Activated CD4-positive, alpha-beta T cell treated with anti-CD3 and anti-CD28 coated beads, Interleukin-2, amount 10 ng/mL, durations not matched to agents 7 days and 5 days (primary cell): ENCODE measurements at regions not wholly inside any gene's neighbourhood (a gene's known extent, or its start where the extent isn't known, plus 50 kb on each side); places are given as distances from the start of the nearest gene placed in this dataset.

Experiments used
- CTCF ChIA-PET: fragments of 350-600 bp; sonication (Branson Sonifier 250); formaldehyde crosslinking; loops from one replicate; lab custom pipeline; 2021; ENCODE audit warnings: antibody characterized with exemption; lab: Charles Lee
- POLR2A ChIA-PET: fragments of 350-600 bp; sonication (Branson Sonifier 250); formaldehyde crosslinking; loops from one replicate; lab custom pipeline; 2021; ENCODE audit warnings: antibody characterized with exemption; lab: Charles Lee
- DNase-seq: peaks from one replicate; pipeline ENCODE4 v3.0.0-alpha.2; 2020
- H3K27ac Mint-ChIP-seq: one replicate; pipeline ENCODE4 v1.8.0; 2021; ENCODE audit warnings: mild to moderate bottlenecking, moderate library complexity, mixed read lengths
- H3K27me3 Mint-ChIP-seq: one replicate; pipeline ENCODE4 v1.8.0; 2021; ENCODE audit warnings: mixed read lengths
- H3K36me3 Mint-ChIP-seq: one replicate; pipeline ENCODE4 v1.8.0; 2021; ENCODE audit warnings: low read depth, mixed read lengths
- H3K4me1 Mint-ChIP-seq: one replicate; pipeline ENCODE4 v1.8.0; 2021; ENCODE audit warnings: mixed read lengths
- H3K4me3 Mint-ChIP-seq: one replicate; pipeline ENCODE4 v1.8.0; 2021; ENCODE audit warnings: mild to moderate bottlenecking, moderate library complexity, mixed read lengths
- H3K9me3 Mint-ChIP-seq: one replicate; pipeline ENCODE4 v1.8.0; 2021; ENCODE audit warnings: mixed read lengths

- Mint-ChIP-seq H3K27ac (no peak overlapping the region), H3K4me1 (no peaks in the 10 kb centered on the region), H3K4me3 (no peak overlapping the region)
Measured at GRCh38 chr2:15773846-15774245, 166.5 kb upstream of the MYCN start.

GRCh38 chr2:15775753-15776628 lies 164.4 kb upstream of the MYCN start:
- no peak overlapping the region for H3K4me3 Mint-ChIP-seq
- no peaks in the 10 kb centered on the region for H3K4me1 Mint-ChIP-seq
- no peak for DNase-seq
- H3K36me3 Mint-ChIP-seq: no peaks in the 10 kb centered on the region
- no peaks in the 10 kb centered on the region for H3K27me3 Mint-ChIP-seq
- H3K27ac Mint-ChIP-seq: no peak overlapping the region
- no peaks in the 10 kb centered on the region for H3K9me3 Mint-ChIP-seq
- CTCF ChIA-PET: no interaction called here
- POLR2A ChIA-PET: no interaction called here

More at GRCh38 chr2:15773846-15774245, 166.5 kb upstream of the MYCN start:
- ChIA-PET POLR2A (no interaction called here), CTCF (no interaction called here)
- Mint-ChIP-seq H3K36me3 (no peaks in the 10 kb centered on the region), H3K27me3 (no peaks in the 10 kb centered on the region), H3K9me3 (no peaks in the 10 kb centered on the region)
- DNase-seq: no peak

GRCh38 chr2:15776629-15776919 lies 163.8 kb upstream of the MYCN start:
- ChIA-PET CTCF (no interaction called here), POLR2A (no interaction called here)
- no peaks in the 10 kb centered on the region for H3K4me1 Mint-ChIP-seq
- H3K4me3 Mint-ChIP-seq: no peak overlapping the region
- DNase-seq: no peak
- no peaks in the 10 kb centered on the region for H3K9me3 Mint-ChIP-seq
- H3K27me3 Mint-ChIP-seq: no peaks in the 10 kb centered on the region
- H3K36me3 Mint-ChIP-seq: no peaks in the 10 kb centered on the region
- H3K27ac Mint-ChIP-seq: no peak overlapping the region

GRCh38 chr2:15776992-15777702 lies 163.2 kb upstream of the MYCN start:
- Mint-ChIP-seq H3K4me3 (no peak overlapping the region), H3K36me3 (no peaks in the 10 kb centered on the region), H3K27me3 (no peaks in the 10 kb centered on the region), H3K9me3 (no peaks in the 10 kb centered on the region), H3K4me1 (no peaks in the 10 kb centered on the region), H3K27ac (no peak overlapping the region)
- CTCF ChIA-PET: no interaction called here
- no peak for DNase-seq
- POLR2A ChIA-PET: no interaction called here

GRCh38 chr2:15777795-15778371 lies 162.5 kb upstream of the MYCN start:
- H3K9me3 Mint-ChIP-seq: no peaks in the 10 kb centered on the region
- no peak overlapping the region for H3K27ac Mint-ChIP-seq
- POLR2A ChIA-PET: no interaction called here
- H3K4me1 Mint-ChIP-seq: no peaks in the 10 kb centered on the region
- H3K36me3 Mint-ChIP-seq: no peaks in the 10 kb centered on the region
- DNase-seq: no peak
- H3K4me3 Mint-ChIP-seq: no peak overlapping the region
- H3K27me3 Mint-ChIP-seq: no peaks in the 10 kb centered on the region
- CTCF ChIA-PET: no interaction called here

GRCh38 chr2:15778529-15779219 lies 161.7 kb upstream of the MYCN start:
- H3K4me1 Mint-ChIP-seq: no peaks in the 10 kb centered on the region
- ChIA-PET CTCF (no interaction called here), POLR2A (no interaction called here)
- no peak overlapping the region for H3K27ac Mint-ChIP-seq
- H3K36me3 Mint-ChIP-seq: no peaks in the 10 kb centered on the region
- no peak overlapping the region for H3K4me3 Mint-ChIP-seq
- no peaks in the 10 kb centered on the region for H3K27me3 Mint-ChIP-seq
- no peaks in the 10 kb centered on the region for H3K9me3 Mint-ChIP-seq
- no peak for DNase-seq

GRCh38 chr2:15779381-15780041 lies 160.8 kb upstream of the MYCN start:
- Mint-ChIP-seq H3K27me3 (no peaks in the 10 kb centered on the region), H3K36me3 (no peaks in the 10 kb centered on the region), H3K9me3 (no peaks in the 10 kb centered on the region), H3K4me3 (no peak overlapping the region), H3K4me1 (no peaks in the 10 kb centered on the region), H3K27ac (no peak overlapping the region)
- ChIA-PET CTCF (no interaction called here), POLR2A (no interaction called here)
- no peak for DNase-seq

- POLR2A ChIA-PET: no interaction called here
Measured at GRCh38 chr2:15780234-15780633, 160.1 kb upstream of the MYCN start.

GRCh38 chr2:15780912-15781574 lies 159.3 kb upstream of the MYCN start:
- CTCF ChIA-PET: no interaction called here
- Mint-ChIP-seq H3K9me3 (no peaks in the 10 kb centered on the region), H3K4me3 (no peak overlapping the region), H3K27me3 (no peaks in the 10 kb centered on the region), H3K36me3 (no peaks in the 10 kb centered on the region), H3K27ac (no peak overlapping the region), H3K4me1 (no peaks in the 10 kb centered on the region)
- no peak for DNase-seq
- POLR2A ChIA-PET: no interaction called here

More at GRCh38 chr2:15780234-15780633, 160.1 kb upstream of the MYCN start:
- H3K4me3 Mint-ChIP-seq: no peak overlapping the region
- no peaks in the 10 kb centered on the region for H3K36me3 Mint-ChIP-seq
- no peaks in the 10 kb centered on the region for H3K27me3 Mint-ChIP-seq
- no peaks in the 10 kb centered on the region for H3K4me1 Mint-ChIP-seq
- DNase-seq: no peak
- no peaks in the 10 kb centered on the region for H3K9me3 Mint-ChIP-seq
- H3K27ac Mint-ChIP-seq: no peak overlapping the region
- CTCF ChIA-PET: no interaction called here

GRCh38 chr2:15782009-15782751 lies 158.2 kb upstream of the MYCN start:
- ChIA-PET CTCF (interaction anchor here (0.5 to 1.0 kb wide), 2 partner anchors 13 to 97 kb away, joined by 3 read pairs; no protein-coding TSS in a partner anchor), POLR2A (no interaction called here)
- Mint-ChIP-seq H3K4me3 (no peak overlapping the region), H3K4me1 (no peaks in the 10 kb centered on the region), H3K36me3 (no peaks in the 10 kb centered on the region), H3K9me3 (no peaks in the 10 kb centered on the region), H3K27me3 (no peaks in the 10 kb centered on the region), H3K27ac (no peak overlapping the region)
- no peak for DNase-seq

GRCh38 chr2:15782769-15783294 lies 157.5 kb upstream of the MYCN start:
- Mint-ChIP-seq H3K27ac (no peak overlapping the region), H3K4me3 (no peak overlapping the region), H3K9me3 (no peaks in the 10 kb centered on the region), H3K4me1 (no peaks in the 10 kb centered on the region), H3K36me3 (no peaks in the 10 kb centered on the region), H3K27me3 (no peaks in the 10 kb centered on the region)
- ChIA-PET POLR2A (no interaction called here), CTCF (interaction anchor here (1.0 kb wide), 1 partner anchor 14 kb away, joined by 3 read pairs; no protein-coding TSS in a partner anchor)
- DNase-seq: no peak
